GM21619 (cell line): ENCODE measurements at regions not wholly inside any gene's neighbourhood (a gene's known extent, or its start where the extent isn't known, plus 50 kb on each side); places are given as distances from the start of the nearest gene placed in this dataset.
"Not testable (repeated sequence)": the region's sequence is repeated elsewhere in the genome, so short reads cannot be mapped to it uniquely, and the experiment has no call there.

Experiments used
- ATAC-seq: cut with Tn5 transposase; IDR thresholded peaks from one replicate; pipeline ENCODE4 v1.9.1; 2021; ENCODE audit not compliant: unreplicated experiment

DNA sequence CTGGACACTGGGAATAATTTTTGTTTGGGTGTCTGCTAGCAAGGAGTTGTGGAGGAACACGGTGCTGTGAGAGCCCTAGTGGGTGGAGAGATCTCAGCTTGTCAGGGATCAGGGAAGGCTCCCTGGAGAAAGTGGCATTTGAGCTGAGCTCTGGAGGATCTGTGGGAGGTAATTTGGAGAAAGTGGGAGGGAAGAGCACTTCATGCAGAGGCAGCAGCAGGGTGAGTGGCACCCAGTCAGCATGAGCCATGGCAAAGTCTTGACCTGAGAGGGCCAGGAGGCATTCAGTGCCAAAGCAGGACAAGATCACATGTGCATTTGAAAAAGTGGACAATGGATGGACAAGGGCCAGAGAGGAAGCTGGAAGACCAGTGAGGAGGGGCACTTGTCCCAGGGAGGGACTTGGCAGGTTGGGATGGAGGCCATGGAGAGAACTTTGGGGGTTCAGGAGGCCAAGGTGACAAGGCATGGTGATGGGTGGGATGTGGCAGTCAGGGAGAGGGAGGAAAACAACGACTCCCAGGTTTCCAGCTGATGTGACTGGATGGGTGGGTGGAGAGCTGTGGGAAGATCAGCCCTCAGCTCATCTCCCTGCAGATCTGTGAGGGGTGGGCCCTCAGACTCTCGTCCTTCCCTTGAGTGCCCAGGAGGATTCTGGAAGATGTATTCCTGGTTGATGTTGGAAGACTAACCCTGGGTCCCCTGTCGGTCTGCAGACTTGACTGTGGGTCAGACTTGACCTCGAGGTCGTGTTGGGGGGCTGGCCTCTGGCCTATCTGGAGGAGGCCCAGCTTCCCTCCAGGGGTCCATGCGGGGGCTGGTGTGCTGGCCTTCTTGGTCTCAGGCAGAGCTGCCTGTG is 68.9 kb upstream of the PITX1 start:
- ATAC-seq = no peak

GRCh38 chr5:135100431-135100830 is 66.4 kb upstream of the PITX1 start:
- ATAC-seq = no peak

DNA sequence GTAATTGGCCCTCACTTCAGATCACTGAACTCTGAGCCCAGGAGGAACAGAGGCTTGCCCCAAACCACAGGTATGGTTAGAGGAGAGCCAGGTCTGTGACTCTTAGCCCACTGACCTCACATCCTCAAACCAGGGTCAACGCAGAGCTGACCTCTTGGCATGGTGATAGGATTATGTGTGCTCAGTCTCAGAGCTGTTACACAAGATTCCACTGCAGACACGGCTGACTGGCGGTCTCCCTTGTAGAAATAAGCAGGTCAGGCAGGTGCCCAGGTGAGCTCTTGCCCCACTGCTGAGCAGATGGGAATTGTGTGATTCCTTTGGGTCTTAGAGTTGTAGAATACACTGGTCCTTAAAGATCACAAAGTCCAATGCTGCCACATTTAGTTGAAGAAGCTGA is 66.0 kb upstream of the PITX1 start:
- no peak for ATAC-seq

DNA sequence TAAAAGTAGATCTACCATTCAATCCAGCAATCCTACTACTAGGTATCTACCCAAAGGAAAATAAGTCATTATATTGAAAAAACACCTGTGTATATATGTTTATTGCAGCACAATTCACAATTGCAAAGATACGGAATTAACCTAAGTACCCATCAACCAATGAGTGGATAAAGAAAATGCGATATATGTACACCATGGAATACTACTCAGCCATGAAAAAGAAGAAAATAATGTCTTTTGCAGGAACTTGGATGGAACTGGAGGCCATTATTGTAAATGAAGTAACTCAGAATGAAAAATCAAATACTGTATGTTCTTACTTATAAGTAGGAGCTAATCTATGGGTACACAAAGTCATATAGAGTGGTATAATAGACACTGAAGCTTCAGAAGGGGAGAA is 63.4 kb upstream of the PITX1 start:
- no peak for ATAC-seq

DNA sequence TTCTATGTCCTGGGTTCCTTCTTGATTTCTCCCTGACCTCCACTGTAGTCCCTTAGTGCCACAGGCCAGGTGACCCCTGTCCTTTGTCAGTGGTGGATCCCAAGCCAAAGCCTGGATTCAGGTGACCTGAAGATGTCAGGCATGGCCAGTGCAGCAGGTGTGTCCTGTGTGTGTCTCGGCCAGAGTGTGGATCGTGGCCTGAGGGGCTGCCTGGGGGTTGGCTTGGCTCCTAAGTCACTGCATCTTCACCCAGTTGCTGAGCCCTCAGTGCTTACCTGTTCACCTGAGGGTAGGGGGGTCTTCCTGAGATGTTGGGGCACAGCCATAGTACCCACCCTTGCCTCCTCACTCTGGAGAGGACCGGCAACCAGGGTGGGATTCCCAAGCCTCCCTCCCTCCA is 61.8 kb upstream of the PITX1 start:
- no peak for ATAC-seq

GRCh38 chr5:135095052-135095715 is 61.2 kb upstream of the PITX1 start:
- ATAC-seq = no peak

- no peak for ATAC-seq
These were observed 60.5 kb upstream of the PITX1 start for GRCh38 chr5:135094339-135095051.

DNA sequence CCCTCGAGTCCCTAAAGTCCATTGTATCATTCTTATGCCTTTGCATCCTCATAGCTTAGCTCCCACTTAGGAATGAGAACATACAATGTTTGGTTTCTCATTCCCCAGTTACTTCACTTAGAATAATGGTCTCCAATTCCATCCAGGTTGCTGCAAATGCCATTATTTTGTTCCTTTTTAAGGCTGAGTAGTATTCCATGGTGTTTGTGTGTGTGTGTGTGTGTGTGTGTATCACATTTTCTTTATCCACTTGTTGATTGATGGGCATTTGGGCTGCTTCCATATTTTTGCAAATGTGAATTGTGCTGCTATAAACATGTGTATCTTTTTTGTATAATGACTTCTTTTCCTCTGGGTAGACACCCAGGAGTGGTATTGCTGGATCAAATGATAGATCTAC is 59.5 kb upstream of the PITX1 start:
- not testable (repeated sequence) for ATAC-seq

DNA sequence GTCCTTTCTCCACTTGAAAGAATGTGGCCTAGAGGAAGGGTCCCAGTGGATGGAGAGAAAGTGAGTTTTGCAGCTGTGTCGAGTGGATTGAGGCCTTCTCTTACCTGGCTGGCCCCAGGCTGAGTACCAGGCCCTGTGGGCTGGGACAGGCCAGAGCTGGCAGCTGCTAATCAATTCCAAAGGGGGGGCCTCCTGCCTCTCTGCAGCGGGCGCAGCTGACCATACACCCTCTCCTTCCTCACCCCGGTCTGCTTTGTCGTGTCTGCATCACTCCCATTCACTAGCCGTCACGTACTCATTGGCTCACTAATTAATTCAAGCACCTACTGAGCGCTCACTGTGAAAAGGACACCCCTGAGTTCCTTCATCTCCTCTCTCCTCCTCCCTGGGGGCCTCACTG is 58.4 kb upstream of the PITX1 start:
- ATAC-seq = no peak

GRCh38 chr5:135091286-135091685 is 57.3 kb upstream of the PITX1 start:
- ATAC-seq = no peak

DNA sequence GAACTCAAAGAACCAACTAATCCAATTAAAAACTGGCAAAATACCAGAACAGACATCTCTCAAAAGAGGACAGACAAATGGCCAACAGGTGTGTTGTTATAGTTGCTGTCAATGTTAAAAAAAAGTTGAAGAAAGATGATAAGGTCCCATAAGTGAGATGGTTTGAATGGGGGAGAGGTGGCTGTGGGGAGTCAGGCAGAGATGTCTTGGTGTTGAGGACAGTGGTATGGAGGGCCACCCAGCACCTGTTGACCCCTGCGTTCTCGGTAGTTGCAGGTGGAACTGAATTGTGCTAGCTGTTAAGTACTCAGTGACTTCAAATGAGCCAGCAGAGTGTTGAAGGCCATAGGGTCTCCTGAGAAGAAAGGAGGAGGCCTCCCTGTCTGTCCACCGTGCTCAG is 55.9 kb upstream of the PITX1 start:
- ATAC-seq = no peak

- no peak for ATAC-seq
These were observed 54.9 kb upstream of the PITX1 start for GRCh38 chr5:135088911-135089310.

- no peak for ATAC-seq
These were observed 53.9 kb upstream of the PITX1 start for GRCh38 chr5:135087950-135088349.

GRCh38 chr5:135085936-135086725 is 52.1 kb upstream of the PITX1 start:
- ATAC-seq = no peak

GRCh38 chr5:135085133-135085935 is 51.3 kb upstream of the PITX1 start:
- ATAC-seq = no peak
